Neutrophil (primary cell): ENCODE measurements at regions not wholly inside any gene's neighbourhood (a gene's known extent, or its start where the extent isn't known, plus 50 kb on each side); places are given as distances from the start of the nearest gene placed in this dataset.

Source experiments
- H3K27ac ChIP-seq: fragments of 200-600 bp; sonication (generic); 2 replicates; pipeline ENCODE4 v1.5.1; 2016; ENCODE audit warnings: mild to moderate bottlenecking, moderate library complexity
- H3K27me3 ChIP-seq: fragments of 200-600 bp; sonication (generic); 2 replicates; pipeline ENCODE4 v1.6.0; 2016; ENCODE audit warnings: mild to moderate bottlenecking
- H3K36me3 ChIP-seq: fragments of 200-600 bp; sonication (generic); 2 replicates; pipeline ENCODE4 v1.5.1; 2017
- H3K4me1 ChIP-seq, 2 experiments: fragments of 200-600 bp in 1 of 2; sonication (generic) in 1 of 2; 1 replicate in 1 of 2; 2 replicates in 1 of 2; pipeline versions ENCODE4 v1.5.1 to v1.6.1; 2013 to 2016; ENCODE audit warnings: low read depth in 1 of 2, low read length in 1 of 2, mild to moderate bottlenecking in 1 of 2, moderate library complexity in 1 of 2; ENCODE audit not compliant: control insufficient read depth in 1 of 2, insufficient read depth in 1 of 2
- H3K4me3 ChIP-seq, 2 experiments: fragments of 200-600 bp in 1 of 2; sonication (generic) in 1 of 2; 1 replicate in 1 of 2; 2 replicates in 1 of 2; pipeline ENCODE4 v1.5.1; 2013 to 2016; ENCODE audit warnings: low read depth in 1 of 2, low read length in 1 of 2, mild to moderate bottlenecking in 1 of 2, moderate library complexity in 1 of 2
- H3K9me3 ChIP-seq: fragments of 200-600 bp; sonication (generic); 2 replicates; pipeline ENCODE4 v1.5.1; 2016
- TF ChIP-seq, protein P1 (sequence below): fragments of 200-600 bp; sonication (generic); IDR thresholded peaks from 2 replicates; pipeline ENCODE4 v1.5.1; 2016; ENCODE audit warnings: antibody characterized with exemption

DNA sequence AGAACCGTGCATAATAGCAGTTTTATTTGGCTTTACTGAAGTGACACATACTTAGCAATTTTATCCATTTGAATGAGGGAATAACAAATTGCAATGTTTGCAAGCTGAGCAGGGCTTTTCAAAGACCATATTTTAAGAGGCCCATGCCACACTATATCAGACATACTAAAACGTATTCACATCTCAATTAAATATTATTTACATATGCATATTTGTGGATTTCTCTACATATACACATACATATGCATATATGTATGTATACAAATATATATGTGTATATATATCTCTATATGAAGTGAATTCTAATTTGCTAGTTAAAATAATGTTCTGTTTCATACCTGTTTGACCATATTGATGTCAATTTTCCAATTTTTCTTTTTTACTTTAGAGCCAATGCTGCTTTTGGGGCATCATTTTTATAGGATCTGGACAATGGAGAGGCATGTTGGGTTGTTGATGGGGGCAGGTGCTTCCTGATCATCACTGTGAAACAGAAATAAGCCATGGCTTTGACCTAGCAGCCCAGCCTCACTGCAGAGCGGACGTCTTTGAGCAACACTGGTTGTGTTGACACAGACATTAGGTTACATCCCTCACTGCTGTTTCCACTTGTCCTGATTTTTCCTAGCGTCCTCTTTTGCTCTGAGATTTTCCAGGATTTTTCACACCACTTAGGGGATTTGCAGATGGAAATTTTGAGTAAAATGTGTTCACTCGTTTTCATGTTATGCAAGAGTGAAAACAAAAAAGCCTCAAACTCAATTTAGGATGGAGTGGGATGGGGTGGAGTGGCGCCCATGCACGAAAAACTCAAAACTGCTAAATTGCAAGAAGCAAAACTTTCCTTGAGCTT, 56.9 kb downstream of the RDH14 start:
- Histone ChIP-seq H3K4me3 (no peak overlapping the region), H3K27me3 (no peaks in the 10 kb centered on the region), H3K36me3 (no peaks in the 10 kb centered on the region), H3K9me3 (no peaks in the 10 kb centered on the region), H3K4me1 (no peaks in the 10 kb centered on the region), H3K27ac (no peak overlapping the region)
- TF ChIP-seq, protein P1, sequence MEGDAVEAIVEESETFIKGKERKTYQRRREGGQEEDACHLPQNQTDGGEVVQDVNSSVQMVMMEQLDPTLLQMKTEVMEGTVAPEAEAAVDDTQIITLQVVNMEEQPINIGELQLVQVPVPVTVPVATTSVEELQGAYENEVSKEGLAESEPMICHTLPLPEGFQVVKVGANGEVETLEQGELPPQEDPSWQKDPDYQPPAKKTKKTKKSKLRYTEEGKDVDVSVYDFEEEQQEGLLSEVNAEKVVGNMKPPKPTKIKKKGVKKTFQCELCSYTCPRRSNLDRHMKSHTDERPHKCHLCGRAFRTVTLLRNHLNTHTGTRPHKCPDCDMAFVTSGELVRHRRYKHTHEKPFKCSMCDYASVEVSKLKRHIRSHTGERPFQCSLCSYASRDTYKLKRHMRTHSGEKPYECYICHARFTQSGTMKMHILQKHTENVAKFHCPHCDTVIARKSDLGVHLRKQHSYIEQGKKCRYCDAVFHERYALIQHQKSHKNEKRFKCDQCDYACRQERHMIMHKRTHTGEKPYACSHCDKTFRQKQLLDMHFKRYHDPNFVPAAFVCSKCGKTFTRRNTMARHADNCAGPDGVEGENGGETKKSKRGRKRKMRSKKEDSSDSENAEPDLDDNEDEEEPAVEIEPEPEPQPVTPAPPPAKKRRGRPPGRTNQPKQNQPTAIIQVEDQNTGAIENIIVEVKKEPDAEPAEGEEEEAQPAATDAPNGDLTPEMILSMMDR = no peak

DNA sequence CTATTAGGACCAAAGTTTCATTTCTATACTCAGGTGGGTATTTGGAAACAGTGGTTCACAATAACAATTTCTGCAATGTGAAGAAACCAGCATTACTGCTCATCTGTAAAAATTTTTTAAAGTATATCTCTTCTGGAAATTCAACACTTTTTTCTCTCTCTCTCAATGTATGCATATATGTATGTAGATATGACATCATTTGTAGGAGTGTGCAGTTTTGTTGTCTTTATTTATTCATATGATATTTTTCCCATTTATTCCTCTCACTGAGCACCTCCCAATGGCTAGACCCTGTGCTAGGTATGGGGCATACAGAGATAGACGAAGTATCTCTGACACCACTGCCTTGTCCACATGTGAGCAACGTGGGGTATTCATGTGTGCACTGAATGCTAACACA, 58.3 kb downstream of the RDH14 start:
- Histone ChIP-seq H3K4me3 (no peak overlapping the region), H3K27me3 (no peaks in the 10 kb centered on the region), H3K27ac (no peak overlapping the region), H3K9me3 (no peaks in the 10 kb centered on the region), H3K36me3 (no peaks in the 10 kb centered on the region), H3K4me1 (no peaks in the 10 kb centered on the region)
- TF ChIP-seq, protein P1 = no peak

DNA sequence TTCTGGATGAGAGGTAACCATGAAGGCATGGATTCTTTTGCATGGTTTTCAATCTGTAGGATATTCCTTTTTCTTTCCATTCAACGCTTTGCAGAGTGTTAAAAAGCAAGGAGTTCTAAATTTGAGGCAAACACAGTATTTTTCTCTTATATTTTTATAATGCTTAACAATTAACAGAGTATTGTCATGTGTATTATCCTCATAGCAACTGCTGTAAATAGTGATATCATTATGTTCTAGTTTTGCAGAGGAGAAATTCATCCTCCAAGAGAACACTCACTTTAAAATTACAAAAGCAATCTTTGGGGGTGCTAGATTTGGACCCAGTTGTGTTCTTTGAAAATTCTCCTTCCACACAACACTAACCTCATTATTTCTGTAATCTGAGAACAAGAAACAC, 58.7 kb downstream of the RDH14 start:
- H3K4me1 ChIP-seq = no peaks in the 10 kb centered on the region

DNA sequence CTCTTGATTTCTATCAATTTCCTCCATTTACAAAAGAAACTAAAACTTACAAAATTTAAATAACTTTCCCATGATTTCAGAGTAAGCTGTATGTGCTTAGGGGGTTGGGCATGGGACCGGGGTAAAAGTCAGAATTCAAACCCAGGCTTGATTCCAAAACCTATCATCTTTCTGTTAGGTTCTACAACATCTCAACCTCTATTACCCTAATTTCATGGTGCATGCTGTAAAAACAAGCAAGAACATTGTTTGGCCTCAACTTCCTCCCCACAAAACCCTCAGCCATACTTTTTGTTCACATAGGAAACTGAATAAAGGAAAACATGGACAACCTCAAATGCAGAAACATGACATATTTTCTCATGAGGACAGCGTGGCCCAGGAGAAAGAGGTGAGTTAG, 59.3 kb downstream of the RDH14 start:
- H3K36me3 ChIP-seq = no peaks in the 10 kb centered on the region
- TF ChIP-seq, protein P1 = no peak
- no peak overlapping the region for H3K27ac ChIP-seq
- no peaks in the 10 kb centered on the region for H3K9me3 ChIP-seq
- no peak overlapping the region for H3K4me3 ChIP-seq
- H3K27me3 ChIP-seq = no peaks in the 10 kb centered on the region
- no peaks in the 10 kb centered on the region for H3K4me1 ChIP-seq

More for the DNA sequence above, 58.7 kb downstream of the RDH14 start:
- Histone ChIP-seq H3K9me3 (no peaks in the 10 kb centered on the region), H3K36me3 (no peaks in the 10 kb centered on the region), H3K27me3 (no peaks in the 10 kb centered on the region), H3K27ac (no peak overlapping the region), H3K4me3 (no peak overlapping the region)
- TF ChIP-seq, protein P1 = no peak

DNA sequence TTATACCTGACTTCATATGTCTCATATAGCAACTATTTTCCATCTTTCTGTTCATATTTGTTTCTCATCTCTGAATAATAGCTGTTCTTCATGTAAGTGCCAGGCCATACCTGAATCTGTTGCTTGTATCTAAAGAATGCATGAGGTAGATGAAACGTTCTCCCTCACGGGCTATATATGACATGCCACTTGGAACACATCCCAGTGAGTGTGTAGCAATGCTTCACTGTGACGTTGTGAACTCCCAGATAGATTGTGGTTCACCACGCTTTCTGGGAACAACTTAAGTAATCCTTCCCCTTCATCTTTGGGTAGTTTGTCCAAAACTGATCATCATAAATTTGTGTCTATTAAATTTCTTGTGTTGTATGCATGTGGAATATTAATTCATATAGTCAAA, 60.1 kb downstream of the RDH14 start:
- no peaks in the 10 kb centered on the region for H3K27me3 ChIP-seq
- no peaks in the 10 kb centered on the region for H3K9me3 ChIP-seq
- TF ChIP-seq, protein P1 = no peak
- no peak overlapping the region for H3K27ac ChIP-seq
- H3K4me3 ChIP-seq = no peak overlapping the region
- H3K36me3 ChIP-seq = no peaks in the 10 kb centered on the region
- H3K4me1 ChIP-seq = no peaks in the 10 kb centered on the region
